Lower leg skin (tissue), 4 donors: ENCODE measurements at regions not wholly inside any gene's neighbourhood (a gene's known extent, or its start where the extent isn't known, plus 50 kb on each side); places are given as distances from the start of the nearest gene placed in this dataset.
"Not testable (repeated sequence)": the region's sequence is repeated elsewhere in the genome, so short reads cannot be mapped to it uniquely, and the experiment has no call there.

Experiments
- DNase-seq, 2 donors: peaks; one replicate each; pipeline ENCODE4 v3.0.0-alpha.2; 2019; ENCODE audit warnings: low spot score in 2 of 2
- H3K4me3 ChIP-seq: fragments of 200-600 bp; sonication (generic); 2 replicates; pipeline ENCODE4 v1.5.1; 2017; ENCODE audit warnings: mild to moderate bottlenecking, low read depth; ENCODE audit not compliant: poor library complexity, severe bottlenecking
- POLR2A ChIP-seq, 2 donors: fragments of 450-650 bp; IDR thresholded peaks; one replicate each; pipeline ENCODE4 v1.6.1; 2016 to 2017; ENCODE audit warnings: antibody characterized with exemption in 2 of 2, mild to moderate bottlenecking in 1 of 2, moderate library complexity in 1 of 2
- WGBS, 2 donors: methylation state at CpG; one replicate each; pipeline ENCODE4 v1.1.5; 2018; 5-methylcytosine and 5-hydroxymethylcytosine counted together
- intact Hi-C: fragments of 100-400 bp; cut with DNase I; formaldehyde crosslinking; loops from one replicate; pipeline ENCODE4 v1.15.0; 2023; ENCODE audit warnings: low total_unique reads
- TF ChIP-seq, protein P1 (sequence below), 3 donors: fragments of 450-650 bp; IDR thresholded peaks; one replicate each; pipeline ENCODE4 v1.5.1; 2016; ENCODE audit warnings: antibody characterized with exemption in 3 of 3, mild to moderate bottlenecking in 3 of 3, moderate library complexity in 2 of 3

DNA sequence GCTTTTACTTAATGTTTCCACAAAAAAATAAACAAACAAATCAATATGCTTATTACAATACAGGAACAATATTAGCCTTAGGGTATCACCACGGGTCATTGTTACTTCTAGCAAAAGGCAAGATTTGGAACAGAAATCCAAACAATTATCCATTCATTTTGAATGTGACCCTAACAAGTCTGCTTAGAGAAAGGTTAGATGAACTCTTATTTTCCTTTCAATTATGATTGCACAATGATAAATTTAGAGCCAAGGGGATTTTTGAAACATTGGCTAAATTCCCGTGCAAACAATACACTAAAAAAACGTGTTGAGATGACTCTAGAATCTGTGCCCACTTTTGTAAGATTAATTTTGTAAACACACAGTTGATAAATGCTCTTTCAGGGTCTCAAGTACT, 474.7 kb downstream of the PCDH7 start:
- H3K4me3 ChIP-seq, result no peak overlapping the region
- DNase-seq, result no peak
- intact Hi-C loops, result no loop called here
- TF ChIP-seq POLR2A (IDR thresholded peaks at IDR 0.05), result no peak
- TF ChIP-seq, protein P1, sequence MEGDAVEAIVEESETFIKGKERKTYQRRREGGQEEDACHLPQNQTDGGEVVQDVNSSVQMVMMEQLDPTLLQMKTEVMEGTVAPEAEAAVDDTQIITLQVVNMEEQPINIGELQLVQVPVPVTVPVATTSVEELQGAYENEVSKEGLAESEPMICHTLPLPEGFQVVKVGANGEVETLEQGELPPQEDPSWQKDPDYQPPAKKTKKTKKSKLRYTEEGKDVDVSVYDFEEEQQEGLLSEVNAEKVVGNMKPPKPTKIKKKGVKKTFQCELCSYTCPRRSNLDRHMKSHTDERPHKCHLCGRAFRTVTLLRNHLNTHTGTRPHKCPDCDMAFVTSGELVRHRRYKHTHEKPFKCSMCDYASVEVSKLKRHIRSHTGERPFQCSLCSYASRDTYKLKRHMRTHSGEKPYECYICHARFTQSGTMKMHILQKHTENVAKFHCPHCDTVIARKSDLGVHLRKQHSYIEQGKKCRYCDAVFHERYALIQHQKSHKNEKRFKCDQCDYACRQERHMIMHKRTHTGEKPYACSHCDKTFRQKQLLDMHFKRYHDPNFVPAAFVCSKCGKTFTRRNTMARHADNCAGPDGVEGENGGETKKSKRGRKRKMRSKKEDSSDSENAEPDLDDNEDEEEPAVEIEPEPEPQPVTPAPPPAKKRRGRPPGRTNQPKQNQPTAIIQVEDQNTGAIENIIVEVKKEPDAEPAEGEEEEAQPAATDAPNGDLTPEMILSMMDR (IDR thresholded peaks at IDR 0.05), result no peak
- 27 to 33% methylated on average over 3 of the region's 3 CpGs for WGBS, 2 donors

DNA sequence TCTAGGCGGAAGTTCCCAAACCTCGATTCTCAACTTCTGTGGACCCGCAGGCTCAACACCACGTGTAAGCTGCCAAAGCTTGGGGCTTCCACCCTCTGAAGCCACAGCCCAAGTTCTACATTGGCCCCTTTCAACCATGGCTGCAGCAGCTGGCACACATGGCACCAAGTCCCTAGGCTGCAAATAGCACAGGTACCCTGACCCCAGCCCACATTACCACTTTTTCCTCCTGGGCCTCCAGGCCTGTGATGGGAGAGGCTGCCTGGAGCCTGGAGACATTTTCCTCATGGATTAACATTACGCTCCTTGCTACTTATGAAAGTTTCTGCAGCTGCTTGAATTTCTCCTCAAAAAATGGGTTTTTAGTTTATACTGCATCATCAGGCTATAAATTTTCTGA, 479.5 kb downstream of the PCDH7 start:
- no peak overlapping the region for H3K4me3 ChIP-seq
- no peak for DNase-seq
- no peak for TF ChIP-seq POLR2A (IDR thresholded peaks at IDR 0.05)
- TF ChIP-seq, protein P1 (IDR thresholded peaks at IDR 0.05), result no peak
- intact Hi-C loops, result no loop called here
- 91 to 93% methylated on average over 5 of the region's 5 CpGs for WGBS, 2 donors

GRCh38 chr4:31202054-31202453, 481.9 kb downstream of the PCDH7 start:
- DNase-seq, H3K4me3 ChIP-seq, intact Hi-C loops: not testable (repeated sequence)
- WGBS, 2 donors, result 89 to 93% methylated on average over 9 of the region's 9 CpGs

DNA sequence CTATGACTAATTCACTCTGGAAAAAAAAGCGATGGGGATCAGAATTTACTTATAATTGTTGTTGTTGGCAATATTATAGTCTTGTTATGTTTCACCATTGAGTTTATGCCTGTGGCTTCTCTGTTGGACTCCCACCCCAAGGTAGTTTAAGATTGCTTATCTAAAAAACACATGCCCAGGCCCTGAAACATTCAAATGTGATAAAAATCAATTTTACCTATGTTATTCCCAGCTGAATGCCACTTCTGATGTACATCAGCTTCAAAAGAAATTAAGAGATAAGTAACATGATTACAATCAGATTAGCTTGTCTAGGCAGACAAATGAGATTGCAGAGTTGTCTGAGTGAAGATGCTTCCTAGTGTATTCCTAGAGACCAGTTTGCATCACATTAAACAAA, 484.7 kb downstream of the PCDH7 start:
- TF ChIP-seq, protein P1 (IDR thresholded peaks at IDR 0.05), result no peak
- no peak for TF ChIP-seq POLR2A (IDR thresholded peaks at IDR 0.05)
- 45 to 49% methylated on average over 1 of the region's 1 CpG for WGBS, 2 donors
- H3K4me3 ChIP-seq, result no peak overlapping the region
- intact Hi-C loops, result no loop called here
- DNase-seq, result no peak

- no peak overlapping the region for H3K4me3 ChIP-seq
- no peak for DNase-seq
- intact Hi-C loops, result no loop called here
- TF ChIP-seq POLR2A (IDR thresholded peaks at IDR 0.05), result no peak
These were observed 500.8 kb downstream of the PCDH7 start for GRCh38 chr4:31220921-31221320.

- intact Hi-C loops, result no loop called here
- DNase-seq, result no peak
- 85 to 89% methylated on average over 4 of the region's 4 CpGs for WGBS, 2 donors
- no peak for TF ChIP-seq POLR2A (IDR thresholded peaks at IDR 0.05)
- TF ChIP-seq, protein P1 (IDR thresholded peaks at IDR 0.05), result no peak
- H3K4me3 ChIP-seq, result no peak overlapping the region
These were observed 507.9 kb downstream of the PCDH7 start for GRCh38 chr4:31228068-31228467.

DNA sequence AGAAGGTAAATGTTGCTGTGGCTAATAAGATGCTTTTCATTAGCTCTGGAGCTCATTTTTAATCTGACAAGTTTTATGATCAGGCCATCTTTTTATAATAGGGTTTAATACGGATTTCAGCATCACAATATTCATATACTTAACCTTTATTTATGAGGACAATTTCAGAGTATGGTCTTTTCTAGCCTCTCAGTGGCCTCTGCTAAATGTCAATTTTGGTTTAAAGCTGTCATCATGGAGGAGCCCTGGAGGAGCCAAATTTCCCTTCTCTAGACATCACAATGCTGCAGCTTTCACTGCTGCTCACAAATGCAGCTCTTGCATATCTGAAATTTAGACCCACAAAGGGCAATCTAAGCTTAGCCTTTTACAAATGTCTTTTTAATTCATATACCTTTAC, 510.4 kb downstream of the PCDH7 start:
- intact Hi-C loops, result no loop called here
- WGBS, 2 donors, result 46 to 62% methylated on average over 1 of the region's 1 CpG
- no peak for DNase-seq
- TF ChIP-seq POLR2A (IDR thresholded peaks at IDR 0.05), result no peak
- TF ChIP-seq, protein P1 (IDR thresholded peaks at IDR 0.05), result no peak
- H3K4me3 ChIP-seq, result no peak overlapping the region
